ENCODE measurements at regions not wholly inside any gene's neighbourhood (a gene's known extent, or its start where the extent isn't known, plus 50 kb on each side); places are given as distances from the start of the nearest gene placed in this dataset.

DNA sequence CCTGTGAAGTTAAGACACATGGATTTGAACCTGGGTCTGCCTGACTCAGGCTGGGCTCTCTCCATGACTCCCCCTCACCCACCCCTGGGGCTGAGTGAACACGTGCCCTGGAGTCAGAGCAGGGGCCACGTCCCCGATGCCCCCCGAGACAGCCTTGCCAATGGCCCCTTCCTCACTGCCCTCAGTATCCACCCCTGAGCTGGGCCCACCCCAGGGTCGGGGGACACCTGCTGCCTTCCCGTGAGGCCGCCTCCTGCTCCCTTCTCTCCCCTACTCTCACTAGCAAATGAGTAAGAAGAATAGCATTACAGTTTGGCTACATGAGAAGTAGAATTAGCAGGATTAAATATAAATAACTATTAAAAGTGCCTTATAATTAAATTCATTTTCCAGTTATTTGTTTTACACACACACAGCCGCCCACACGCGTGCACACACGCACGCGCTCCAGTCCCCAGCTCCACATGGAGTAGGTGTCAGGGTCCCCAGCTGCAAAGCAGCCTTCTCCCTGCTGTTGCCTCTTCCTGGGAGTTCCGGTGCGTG is 117.4 kb upstream of the LINGO1 start:
- DNase-seq, result no peak

DNA sequence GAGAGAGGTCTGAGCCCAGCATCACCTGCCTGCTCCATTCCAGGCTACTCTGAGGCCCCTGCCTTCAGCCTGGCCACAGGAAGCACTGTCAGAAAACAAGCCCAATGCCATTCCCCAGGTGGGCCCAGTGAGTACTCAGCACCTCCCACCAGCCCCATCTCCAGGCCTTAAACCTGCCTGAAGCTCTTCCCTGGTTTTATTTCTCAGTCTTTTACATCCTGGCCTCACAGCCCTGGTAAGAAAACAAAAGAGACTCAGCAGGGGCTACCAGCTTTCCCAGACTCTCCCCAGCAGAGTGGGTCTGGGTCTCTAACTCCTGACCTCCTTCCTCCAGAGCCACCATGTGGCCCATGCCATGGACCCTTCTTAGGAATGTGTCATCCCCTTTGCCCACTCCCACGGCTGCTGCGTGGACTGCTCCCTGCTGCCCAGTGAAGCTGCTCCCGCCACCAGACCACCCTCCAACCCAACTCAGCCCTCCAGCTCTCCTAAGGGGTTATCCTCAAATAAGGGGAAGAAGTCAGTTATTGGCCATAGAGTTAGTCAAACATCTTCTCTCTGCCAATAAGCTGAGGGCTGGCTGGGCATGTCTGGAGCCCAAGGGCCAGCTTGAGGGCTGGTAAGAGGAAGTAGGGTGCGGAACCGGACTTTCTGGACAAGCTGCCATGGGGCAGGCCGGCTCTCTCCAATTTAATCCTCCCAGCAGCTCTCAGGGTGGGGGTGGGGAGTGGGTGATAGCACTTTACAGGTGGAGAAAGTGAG is 116.7 kb upstream of the LINGO1 start:
- DNase-seq, result peak; percentile 56

DNA sequence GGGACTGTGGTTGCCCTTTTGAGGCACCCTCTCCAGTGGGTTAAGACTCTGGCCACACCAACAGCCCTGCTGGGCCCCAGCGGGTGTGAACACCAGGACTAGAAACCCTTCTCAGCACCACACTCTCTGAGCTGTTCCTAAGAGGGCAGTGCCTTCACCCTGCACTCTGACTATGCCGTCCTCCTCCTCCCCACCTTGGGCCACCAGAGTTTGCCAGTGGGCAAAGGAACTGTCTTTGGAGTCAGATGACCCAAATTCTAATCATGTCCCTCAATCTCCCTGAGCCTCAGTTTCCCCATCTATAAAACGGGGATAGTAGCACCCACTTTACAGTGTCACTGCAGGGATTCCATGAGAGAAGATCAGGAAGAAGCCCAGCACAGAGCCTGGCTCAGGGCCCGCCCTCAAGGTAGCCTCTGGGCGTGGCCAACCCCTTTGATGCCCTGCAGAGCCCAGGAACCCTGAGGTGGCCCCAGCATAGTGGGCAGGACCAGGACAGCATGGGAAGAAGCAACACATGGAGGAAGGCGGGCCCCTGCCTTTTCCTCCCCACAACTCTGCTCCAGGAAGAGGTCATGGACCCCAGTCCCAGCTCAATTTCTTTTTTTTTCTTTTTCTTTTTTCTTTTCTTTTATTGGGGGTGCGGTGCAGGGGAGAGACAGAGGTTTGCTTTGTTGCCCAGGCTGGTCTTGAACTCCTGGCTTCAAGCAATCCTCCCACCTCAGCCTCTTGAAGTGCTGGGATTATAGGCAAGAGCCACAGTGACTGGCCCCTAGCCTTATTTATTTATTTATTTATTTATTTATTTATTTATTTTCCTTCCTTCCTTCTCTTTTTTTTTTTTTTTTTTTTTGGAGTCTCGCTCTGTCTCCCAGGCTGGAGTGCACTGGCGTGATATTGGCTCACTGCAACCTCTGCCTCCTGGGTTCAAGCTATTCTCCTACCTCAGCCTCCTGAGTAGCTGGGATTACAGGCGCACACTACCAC is 115.7 kb upstream of the LINGO1 start:
- peak; percentile 66 for DNase-seq

DNA sequence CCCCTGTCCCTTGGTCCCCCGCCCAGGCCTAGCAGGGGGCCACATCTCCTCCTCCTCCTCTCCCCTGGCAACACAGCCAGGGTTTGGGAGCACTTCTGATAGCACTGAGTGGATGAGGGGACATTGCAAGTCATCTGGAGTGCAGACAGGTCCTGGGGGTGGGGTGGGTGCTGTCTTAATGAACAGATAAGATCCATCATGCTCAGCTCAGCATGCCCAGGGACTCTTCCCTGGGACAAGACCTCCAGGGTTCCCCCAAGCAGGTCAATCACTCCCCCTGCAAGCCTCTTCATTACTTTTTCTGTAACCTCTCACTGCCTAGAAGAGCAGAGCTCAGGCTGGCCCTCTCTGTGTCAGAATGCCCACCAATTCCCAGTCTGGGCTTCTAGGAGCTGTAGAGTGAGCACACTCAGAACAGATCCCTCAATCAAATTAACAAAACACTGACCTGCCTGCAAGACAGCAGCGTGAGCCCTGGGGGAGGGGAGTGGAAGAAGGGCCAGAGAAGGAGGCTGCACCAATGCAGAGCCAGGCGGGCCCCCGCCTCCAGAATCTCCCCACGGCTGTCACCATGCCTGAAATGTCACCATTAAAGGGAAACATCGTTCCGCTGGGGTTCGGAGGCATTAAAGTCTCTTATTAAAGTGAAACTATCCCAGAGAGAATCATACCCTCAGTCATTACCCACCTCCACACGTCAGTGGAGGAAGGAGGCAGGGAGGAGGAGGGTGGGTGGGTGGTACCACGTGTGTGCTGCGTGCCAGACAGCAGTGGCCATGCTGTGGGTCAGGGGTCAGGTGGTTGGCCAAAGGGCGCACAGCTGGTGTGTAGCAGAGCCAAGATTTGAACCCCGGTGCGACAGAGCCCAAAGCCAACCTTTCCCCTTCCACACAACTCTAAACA is 114.7 kb upstream of the LINGO1 start:
- no peak for DNase-seq

- peak; percentile 10 for DNase-seq
Measured at GRCh38 chr15:77746254-77747174, 113.8 kb upstream of the LINGO1 start.

DNA sequence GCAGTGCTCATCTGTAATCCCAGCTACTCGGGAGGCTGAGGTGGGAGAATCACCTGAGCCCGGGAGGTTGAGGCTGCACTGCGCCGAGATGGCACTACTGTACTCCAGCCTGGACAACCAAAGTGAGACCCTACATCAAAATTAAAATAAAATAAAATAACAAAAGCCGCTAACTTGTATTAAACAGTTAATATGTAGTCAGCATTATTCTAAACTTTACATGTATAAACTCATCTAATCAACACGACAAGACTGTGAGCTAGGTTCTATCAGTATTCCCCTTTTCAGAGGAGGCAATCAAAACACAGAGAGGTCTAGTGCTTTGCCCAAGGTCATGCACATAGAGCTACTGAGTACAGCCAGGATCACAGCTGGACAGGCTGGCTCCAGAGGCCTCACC is 111.7 kb upstream of the LINGO1 start:
- DNase-seq, result no peak

DNA sequence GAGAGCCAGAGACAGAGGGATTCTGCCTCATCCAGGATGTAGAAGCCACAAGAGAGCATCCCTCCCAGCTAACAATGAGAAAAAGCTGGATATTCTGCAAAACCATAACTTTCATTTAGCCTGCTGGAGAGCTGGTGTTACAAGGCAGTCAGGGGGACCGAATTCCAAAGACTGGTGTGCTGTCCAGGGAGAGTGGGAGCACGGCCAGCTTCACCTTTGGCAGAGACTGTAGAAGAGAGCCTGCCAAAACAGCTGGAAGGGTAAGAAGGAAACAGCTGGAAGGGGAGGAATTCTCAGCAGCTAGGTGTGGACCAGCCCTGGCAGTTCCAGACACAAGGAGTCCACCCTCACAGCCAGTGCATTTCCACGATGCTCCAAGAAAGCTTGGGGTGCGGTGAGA is 109.9 kb upstream of the LINGO1 start:
- DNase-seq, result no peak

GRCh38 chr15:77742127-77742526 is 109.4 kb upstream of the LINGO1 start:
- no peak for DNase-seq

DNA sequence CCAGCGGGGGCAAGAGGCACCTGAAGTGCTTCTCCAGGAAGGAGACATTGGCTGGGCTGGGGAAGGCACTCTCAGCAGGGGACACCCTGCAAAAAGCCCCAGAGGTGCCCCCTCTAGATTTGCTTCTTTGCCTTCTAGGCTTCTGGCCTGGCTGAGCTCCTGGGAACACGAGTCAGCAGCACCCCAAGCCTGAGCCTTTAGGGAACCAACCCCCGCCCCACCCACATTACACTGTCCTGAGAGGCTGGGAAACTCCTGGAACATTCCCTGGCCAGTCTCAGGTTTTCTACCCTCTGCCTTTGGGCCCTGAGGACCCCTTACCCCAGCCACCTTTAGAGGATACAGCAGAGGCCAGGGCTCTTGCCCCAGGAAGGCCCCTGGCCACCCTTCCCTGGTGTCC is 108.4 kb upstream of the LINGO1 start:
- no peak for DNase-seq

DNA sequence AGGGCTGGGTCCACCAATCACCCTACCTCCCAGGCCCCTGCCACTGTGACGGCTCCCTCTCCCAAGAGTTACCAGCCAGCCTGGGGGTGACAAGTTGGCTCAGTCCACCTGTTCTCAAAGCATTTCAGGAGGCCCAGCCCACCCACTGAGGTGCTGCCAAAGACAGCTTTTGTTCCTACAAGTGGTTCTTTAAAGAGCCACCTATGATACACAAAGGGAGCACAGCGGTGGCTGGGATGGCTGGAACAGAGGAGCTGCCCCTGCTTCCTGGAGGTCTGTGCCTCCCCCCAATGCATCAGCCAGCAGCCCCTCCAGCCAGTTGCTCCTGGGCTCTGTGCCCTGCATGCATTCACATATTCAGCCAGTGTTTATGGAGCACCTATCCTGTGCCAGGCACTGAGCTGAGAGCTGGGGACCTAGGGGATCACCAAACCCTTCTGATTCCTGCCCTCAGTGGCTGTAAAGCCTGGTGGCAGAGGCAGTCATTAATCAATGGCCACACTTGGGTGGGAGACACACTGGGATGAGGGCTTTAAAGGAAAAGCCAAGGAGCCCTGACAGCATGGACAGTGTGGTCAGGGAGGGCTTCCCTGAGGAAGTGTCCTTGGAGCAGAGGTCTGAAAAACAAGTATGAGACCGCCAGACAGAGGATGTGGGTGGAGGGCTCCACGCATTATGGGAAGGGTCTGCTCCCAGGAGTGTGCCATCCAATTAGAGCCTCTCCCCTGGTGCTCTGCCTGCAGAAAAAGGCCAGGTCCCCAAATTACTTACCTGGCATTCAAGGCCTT is 107.1 kb upstream of the LINGO1 start:
- DNase-seq, result peak; percentile 81

- DNase-seq, result peak; percentile 94
Measured at GRCh38 chr15:77738441-77739302, 106.0 kb upstream of the LINGO1 start.

DNA sequence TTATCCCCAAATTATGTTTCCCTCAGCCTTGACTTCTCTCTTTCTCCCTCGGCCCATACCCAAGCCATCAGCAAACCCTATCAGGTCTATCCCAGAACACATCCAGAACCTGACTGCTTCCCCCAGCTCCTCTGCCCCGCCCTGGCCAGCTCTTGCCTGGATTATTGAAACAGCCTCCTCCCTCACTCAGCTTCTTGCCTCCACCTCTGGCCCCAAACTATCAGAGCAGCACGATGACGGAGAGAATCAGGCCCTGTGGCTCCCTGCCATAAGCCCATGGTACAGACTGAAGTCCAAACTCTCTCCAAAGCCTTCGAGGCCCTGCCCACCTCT is 105.3 kb upstream of the LINGO1 start:
- DNase-seq, result no peak

DNA sequence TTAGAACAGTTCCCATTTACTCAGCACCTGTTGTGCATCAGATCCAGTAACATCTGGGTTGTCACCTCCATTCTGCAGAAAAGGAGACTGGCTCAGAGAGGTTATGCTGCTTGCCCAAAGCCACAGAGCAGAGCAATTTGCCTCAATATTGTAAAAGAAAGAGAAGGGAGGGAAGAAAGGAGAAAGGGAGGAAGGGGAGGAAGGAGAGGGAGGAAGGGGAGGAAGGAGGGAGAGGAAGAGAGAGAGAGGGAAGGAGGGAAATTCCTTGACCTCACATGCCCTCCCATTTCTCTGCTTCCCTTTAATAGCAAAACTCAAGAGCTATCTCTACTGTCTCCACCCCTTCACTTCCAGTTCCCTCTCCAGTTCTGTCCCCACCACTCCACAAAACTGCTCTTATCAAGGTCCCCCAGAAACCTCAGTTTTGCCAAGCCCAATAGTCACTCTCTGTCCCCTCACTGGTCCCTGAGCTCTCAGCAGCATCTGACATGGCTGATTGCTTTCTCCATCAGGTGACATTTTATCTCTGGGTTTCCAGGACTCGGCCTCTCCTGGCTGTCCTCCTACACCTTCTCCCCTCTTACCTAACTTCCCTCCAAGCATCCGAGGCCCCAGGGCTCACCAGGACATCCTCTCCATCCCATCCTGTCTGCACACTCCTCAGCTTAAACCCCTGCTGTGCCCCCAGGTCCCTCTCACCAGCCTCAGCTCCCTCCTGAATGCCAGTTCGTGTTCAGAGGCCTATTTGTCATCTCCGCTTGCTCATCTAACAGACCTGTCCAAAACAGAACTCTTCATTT is 104.7 kb upstream of the LINGO1 start:
- no peak for DNase-seq

GRCh38 chr15:77734306-77734705 is 101.6 kb upstream of the LINGO1 start:
- DNase-seq, result no peak

GRCh38 chr15:77733579-77734300 is 101.0 kb upstream of the LINGO1 start:
- DNase-seq, result no peak

DNA sequence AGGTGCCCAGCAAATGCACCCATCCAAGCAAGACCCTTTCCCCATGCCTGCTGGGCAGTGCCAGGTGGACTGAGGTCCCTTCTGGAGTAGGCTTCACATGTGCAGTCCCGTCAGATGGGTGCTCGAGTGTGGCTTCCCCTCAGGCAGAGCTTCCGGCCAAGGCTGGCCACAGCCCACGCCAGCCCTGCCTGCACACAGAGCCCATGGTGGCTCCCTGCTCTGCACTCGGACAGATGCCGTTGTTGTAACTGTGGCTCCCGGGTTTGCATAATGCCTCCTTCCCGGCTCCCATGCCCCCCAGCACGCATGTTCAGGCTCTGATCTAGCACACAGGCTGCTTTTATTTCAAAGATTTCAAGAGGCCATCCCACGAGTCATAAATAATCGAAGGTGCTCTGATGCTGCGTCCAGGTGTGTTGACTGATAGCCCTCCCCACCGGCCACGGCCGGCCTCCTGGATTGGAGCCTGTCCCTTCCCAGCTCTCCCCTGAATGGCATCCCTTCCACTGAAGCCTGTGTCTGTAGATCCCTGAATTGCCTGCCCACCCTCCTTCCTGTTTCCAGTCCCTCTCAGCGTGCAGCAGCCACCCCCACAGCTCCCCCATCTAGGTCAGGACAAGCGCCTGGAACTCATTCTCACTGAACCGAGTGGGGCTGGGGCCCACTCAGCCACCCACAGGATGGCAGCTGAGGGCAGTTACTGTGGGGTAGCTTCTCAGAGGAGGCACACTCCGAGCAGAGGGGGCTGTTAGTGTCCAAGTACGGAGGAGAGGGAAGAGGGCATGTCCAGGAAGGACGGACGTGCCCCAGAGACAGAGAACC is 100.0 kb upstream of the LINGO1 start:
- no peak for DNase-seq

- no peak for DNase-seq
Measured at GRCh38 chr15:77731945-77732344, 99.2 kb upstream of the LINGO1 start.

Data from NCI-H69 (cell line).